ENCODE measurements at regions not wholly inside any gene's neighbourhood (a gene's known extent, or its start where the extent isn't known, plus 50 kb on each side); places are given as distances from the start of the nearest gene placed in this dataset.

- WGBS, 2 donors: 92% methylated on average over 6 of the region's 6 CpGs
Measured at GRCh38 chr11:116542406-116542805, 230.4 kb downstream of the BUD13 start.

DNA sequence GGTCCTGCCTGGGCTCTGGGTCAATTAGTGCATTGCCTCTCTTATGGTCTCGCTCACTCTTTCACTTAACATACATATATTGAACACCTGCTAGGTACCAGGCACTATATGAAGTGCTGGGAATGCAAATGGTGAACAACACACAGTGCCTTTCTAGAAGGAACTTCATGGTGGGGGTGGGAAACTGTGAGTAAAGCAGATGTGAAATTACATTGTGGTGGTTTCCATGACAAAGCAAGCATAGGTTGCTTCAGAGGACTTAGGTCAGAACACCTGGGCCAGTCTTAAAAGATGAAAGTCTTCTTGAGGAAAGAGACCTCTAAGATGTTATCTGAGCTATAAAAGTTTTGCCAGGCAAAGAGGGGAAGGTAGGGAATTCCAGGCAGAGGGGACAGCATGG, 231.3 kb downstream of the BUD13 start:
- intact Hi-C loops (cut with DNase I; ENCODE audit: low total_unique reads): no loop called here
- Histone ChIP-seq H3K36me3 (ENCODE audit: low read depth, missing control alignments) (no peaks in the 10 kb centered on the region), H3K27ac (no peak overlapping the region), H3K27me3 (no peaks in the 10 kb centered on the region), H3K4me3 (no peak overlapping the region), H3K9me3 (no peaks in the 10 kb centered on the region), H3K4me1 (no peaks in the 10 kb centered on the region)
- no peak for TF ChIP-seq POLR2A (IDR thresholded peaks at IDR 0.05)
- no peak for TF ChIP-seq CTCF (IDR thresholded peaks at IDR 0.05)
- no peak for DNase-seq
- WGBS, 2 donors: 96 to 100% methylated on average over 1 of the region's 1 CpG

More at GRCh38 chr11:116542406-116542805, 230.4 kb downstream of the BUD13 start:
- Histone ChIP-seq H3K36me3 (ENCODE audit: low read depth, missing control alignments) (no peaks in the 10 kb centered on the region), H3K27me3 (no peaks in the 10 kb centered on the region), H3K4me1 (no peaks in the 10 kb centered on the region), H3K9me3 (no peaks in the 10 kb centered on the region), H3K27ac (no peak overlapping the region), H3K4me3 (no peak overlapping the region)
- no peak for DNase-seq
- intact Hi-C loops (cut with DNase I; ENCODE audit: low total_unique reads): no loop called here
- TF ChIP-seq POLR2A (IDR thresholded peaks at IDR 0.05) (no peak), CTCF (IDR thresholded peaks at IDR 0.05) (no peak)

- WGBS, 2 donors: 60 to 68% methylated on average over 3 to 4 of the region's 4 CpGs
- TF ChIP-seq POLR2A (IDR thresholded peaks at IDR 0.05): no peak
- no peak for TF ChIP-seq CTCF (IDR thresholded peaks at IDR 0.05)
- no peaks in the 10 kb centered on the region for H3K27me3 ChIP-seq
- H3K4me1 ChIP-seq: no peaks in the 10 kb centered on the region
- no peaks in the 10 kb centered on the region for H3K9me3 ChIP-seq
- H3K27ac ChIP-seq: no peak overlapping the region
- no peaks in the 10 kb centered on the region for H3K36me3 ChIP-seq (ENCODE audit: low read depth, missing control alignments)
- H3K4me3 ChIP-seq: no peak overlapping the region
- no peak for DNase-seq
- intact Hi-C loops (cut with DNase I; ENCODE audit: low total_unique reads): no loop called here
Measured at GRCh38 chr11:116540645-116541304, 232.0 kb downstream of the BUD13 start.

DNA sequence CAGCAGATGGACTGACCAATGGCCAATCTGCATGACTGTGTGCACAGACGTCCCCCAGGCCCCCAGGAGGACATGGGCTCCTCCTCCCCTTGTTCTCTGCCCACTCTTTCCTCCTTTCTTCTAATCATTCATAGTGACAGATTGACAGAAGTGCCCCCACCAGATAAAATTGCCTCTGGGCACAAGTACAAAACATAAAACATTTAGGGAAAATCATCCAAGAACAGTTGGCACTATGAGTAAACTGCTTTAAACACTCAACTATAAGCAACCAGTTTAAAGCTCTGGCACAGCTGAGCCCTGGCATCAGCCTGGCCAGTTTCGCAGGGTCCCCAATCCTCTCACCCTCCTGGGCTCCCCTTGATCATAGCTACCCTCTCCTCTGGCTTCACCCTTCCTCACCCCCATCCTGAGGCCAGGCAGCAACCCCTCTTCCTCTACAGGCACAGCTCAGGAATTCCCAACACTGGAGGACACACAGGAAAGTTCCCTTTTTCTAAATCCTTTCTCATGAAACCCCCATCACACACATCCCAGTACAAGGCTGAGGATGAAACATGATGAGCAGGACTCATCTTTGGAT, 232.9 kb downstream of the BUD13 start:
- H3K27me3 ChIP-seq: no peaks in the 10 kb centered on the region

DNA sequence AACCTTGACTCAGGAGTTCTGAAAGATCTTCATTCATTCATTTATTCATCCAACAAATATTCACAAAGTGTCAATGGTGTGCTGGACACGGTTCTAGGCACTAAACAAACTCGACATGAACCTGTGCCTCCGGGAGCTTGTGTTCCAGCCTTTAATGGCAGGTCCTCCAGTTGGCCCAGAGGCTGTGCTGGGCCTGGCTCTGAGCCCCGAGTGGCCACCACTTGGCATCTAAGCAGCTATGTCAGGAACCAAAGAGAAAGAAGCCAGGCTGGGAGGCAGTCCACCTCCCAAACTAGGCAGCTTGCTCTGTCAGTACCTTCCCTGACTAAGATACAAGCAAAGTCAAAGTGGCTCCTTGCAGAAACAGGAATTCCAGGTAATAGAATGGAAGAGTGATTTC, 233.6 kb downstream of the BUD13 start:
- DNase-seq: no peak
- no peaks in the 10 kb centered on the region for H3K36me3 ChIP-seq (ENCODE audit: low read depth, missing control alignments)
- no peaks in the 10 kb centered on the region for H3K4me1 ChIP-seq
- WGBS, 2 donors: 94 to 95% methylated on average over 4 of the region's 4 CpGs
- H3K9me3 ChIP-seq: no peaks in the 10 kb centered on the region
- TF ChIP-seq CTCF (IDR thresholded peaks at IDR 0.05) (no peak), POLR2A (IDR thresholded peaks at IDR 0.05) (no peak)
- no peak overlapping the region for H3K27ac ChIP-seq
- H3K27me3 ChIP-seq: no peaks in the 10 kb centered on the region
- intact Hi-C loops (cut with DNase I; ENCODE audit: low total_unique reads): no loop called here
- H3K4me3 ChIP-seq: no peak overlapping the region

More for the DNA sequence above, 232.9 kb downstream of the BUD13 start:
- no peaks in the 10 kb centered on the region for H3K4me1 ChIP-seq
- H3K4me3 ChIP-seq: no peak overlapping the region
- no peak for TF ChIP-seq POLR2A (IDR thresholded peaks at IDR 0.05)
- no peaks in the 10 kb centered on the region for H3K9me3 ChIP-seq
- no peak overlapping the region for H3K27ac ChIP-seq
- 73 to 78% methylated on average over 2 of the region's 2 CpGs for WGBS, 2 donors
- no peaks in the 10 kb centered on the region for H3K36me3 ChIP-seq (ENCODE audit: low read depth, missing control alignments)
- intact Hi-C loops (cut with DNase I; ENCODE audit: low total_unique reads): no loop called here
- DNase-seq: no peak
